C4-2B (cell line): ENCODE measurements at regions not wholly inside any gene's neighbourhood (a gene's known extent, or its start where the extent isn't known, plus 50 kb on each side); places are given as distances from the start of the nearest gene placed in this dataset.

Source experiments
- ZFX ChIP-seq: fragments of 450-650 bp; IDR thresholded peaks from 2 replicates; pipeline ENCODE4 v1.6.1; 2017
- TF ChIP-seq, protein P1 (sequence below): fragments of 450-650 bp; conservative IDR thresholded peaks from 2 replicates; pipeline ENCODE4 v1.5.1; 2017; ENCODE audit warnings: mild to moderate bottlenecking

DNA sequence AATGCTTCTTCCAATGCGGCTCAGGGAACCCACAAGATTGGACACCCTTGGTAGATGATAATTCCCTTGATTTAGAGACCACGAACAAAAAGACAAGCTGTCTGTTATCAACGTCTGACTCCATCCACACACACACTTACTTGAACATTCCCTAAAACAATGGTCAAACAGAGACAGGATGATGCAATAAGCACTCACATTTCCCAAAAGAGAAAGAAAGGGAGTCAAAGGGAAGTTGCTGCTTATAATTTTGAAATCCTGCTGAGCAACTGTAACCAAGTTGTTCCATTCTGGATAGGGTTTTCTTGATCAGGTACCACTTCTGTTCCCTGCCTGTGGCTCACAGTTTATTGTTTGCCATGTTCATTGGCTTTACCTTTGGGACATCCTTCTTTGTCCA lies 571.3 kb upstream of the CNTNAP5 start:
- TF ChIP-seq, protein P1, sequence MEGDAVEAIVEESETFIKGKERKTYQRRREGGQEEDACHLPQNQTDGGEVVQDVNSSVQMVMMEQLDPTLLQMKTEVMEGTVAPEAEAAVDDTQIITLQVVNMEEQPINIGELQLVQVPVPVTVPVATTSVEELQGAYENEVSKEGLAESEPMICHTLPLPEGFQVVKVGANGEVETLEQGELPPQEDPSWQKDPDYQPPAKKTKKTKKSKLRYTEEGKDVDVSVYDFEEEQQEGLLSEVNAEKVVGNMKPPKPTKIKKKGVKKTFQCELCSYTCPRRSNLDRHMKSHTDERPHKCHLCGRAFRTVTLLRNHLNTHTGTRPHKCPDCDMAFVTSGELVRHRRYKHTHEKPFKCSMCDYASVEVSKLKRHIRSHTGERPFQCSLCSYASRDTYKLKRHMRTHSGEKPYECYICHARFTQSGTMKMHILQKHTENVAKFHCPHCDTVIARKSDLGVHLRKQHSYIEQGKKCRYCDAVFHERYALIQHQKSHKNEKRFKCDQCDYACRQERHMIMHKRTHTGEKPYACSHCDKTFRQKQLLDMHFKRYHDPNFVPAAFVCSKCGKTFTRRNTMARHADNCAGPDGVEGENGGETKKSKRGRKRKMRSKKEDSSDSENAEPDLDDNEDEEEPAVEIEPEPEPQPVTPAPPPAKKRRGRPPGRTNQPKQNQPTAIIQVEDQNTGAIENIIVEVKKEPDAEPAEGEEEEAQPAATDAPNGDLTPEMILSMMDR: no peak
- no peak for TF ChIP-seq ZFX
